Stimulated activated effector memory CD8-positive, alpha-beta T cell treated with anti-CD3 and anti-CD28 coated beads, Interleukin-12 subunit alpha, Interleukin-12 subunit beta, amount 100 ng/mL, for 72 hours (primary cell): ENCODE measurements at regions not wholly inside any gene's neighbourhood (a gene's known extent, or its start where the extent isn't known, plus 50 kb on each side); places are given as distances from the start of the nearest gene placed in this dataset.

Experiments used
- ATAC-seq: fragments of 150-1000 bp; cut with Tn5 transposase; 2 replicates; pipeline ENCODE4 v1.10.0; 2021
- DNase-seq, 2 donors: peaks; one replicate each; pipeline ENCODE4 v3.0.0; 2021 to 2022; ENCODE audit warnings: low spot score in 2 of 2
- H3K27ac Mint-ChIP-seq: one replicate; pipeline ENCODE4 v1.8.0; 2022; ENCODE audit warnings: mild to moderate bottlenecking, mixed read lengths
- H3K36me3 Mint-ChIP-seq: one replicate; pipeline ENCODE4 v1.8.0; 2022; ENCODE audit warnings: mild to moderate bottlenecking, mixed read lengths
- H3K4me1 Mint-ChIP-seq: one replicate; pipeline ENCODE4 v1.8.0; 2022; ENCODE audit warnings: mixed read lengths
- H3K4me3 Mint-ChIP-seq: one replicate; pipeline ENCODE4 v1.8.0; 2022; ENCODE audit warnings: mild to moderate bottlenecking, mixed read lengths
- H3K9me3 Mint-ChIP-seq: one replicate; pipeline ENCODE4 v1.8.0; 2022; ENCODE audit warnings: mixed read lengths

- DNase-seq (no peak), ATAC-seq (no peak)
- H3K4me1 Mint-ChIP-seq = no peaks in the 10 kb centered on the region
- H3K27ac Mint-ChIP-seq = no peak overlapping the region
- H3K4me3 Mint-ChIP-seq = no peak overlapping the region
- H3K9me3 Mint-ChIP-seq = no peaks in the 10 kb centered on the region
- no peaks in the 10 kb centered on the region for H3K36me3 Mint-ChIP-seq
Observed at GRCh38 chr3:109210501-109210900, 74.0 kb downstream of the C3orf85 start.

GRCh38 chr3:109211941-109212340, 75.4 kb downstream of the C3orf85 start:
- H3K4me3 Mint-ChIP-seq = no peak overlapping the region
- ATAC-seq = no peak
- peaks cover 4% of the 10 kb centered on the region for H3K9me3 Mint-ChIP-seq
- H3K27ac Mint-ChIP-seq = no peak overlapping the region
- no peaks in the 10 kb centered on the region for H3K4me1 Mint-ChIP-seq
- no peak for DNase-seq
- no peaks in the 10 kb centered on the region for H3K36me3 Mint-ChIP-seq

- DNase-seq (no peak), ATAC-seq (no peak)
- Mint-ChIP-seq H3K4me1 (no peaks in the 10 kb centered on the region), H3K36me3 (no peaks in the 10 kb centered on the region), H3K4me3 (no peak overlapping the region), H3K27ac (no peak overlapping the region), H3K9me3 (peaks cover 4% of the 10 kb centered on the region)
Observed at GRCh38 chr3:109213321-109213720, 76.8 kb downstream of the C3orf85 start.

- H3K4me1 Mint-ChIP-seq = no peaks in the 10 kb centered on the region
- peak; percentile 24 for ATAC-seq
- peaks cover under 1% of the 10 kb centered on the region for H3K9me3 Mint-ChIP-seq
- no peak overlapping the region for H3K27ac Mint-ChIP-seq
- no peaks in the 10 kb centered on the region for H3K36me3 Mint-ChIP-seq
- no peak overlapping the region for H3K4me3 Mint-ChIP-seq
- no peak for DNase-seq
Observed at GRCh38 chr3:109224333-109224732, 87.8 kb downstream of the C3orf85 start.

DNA sequence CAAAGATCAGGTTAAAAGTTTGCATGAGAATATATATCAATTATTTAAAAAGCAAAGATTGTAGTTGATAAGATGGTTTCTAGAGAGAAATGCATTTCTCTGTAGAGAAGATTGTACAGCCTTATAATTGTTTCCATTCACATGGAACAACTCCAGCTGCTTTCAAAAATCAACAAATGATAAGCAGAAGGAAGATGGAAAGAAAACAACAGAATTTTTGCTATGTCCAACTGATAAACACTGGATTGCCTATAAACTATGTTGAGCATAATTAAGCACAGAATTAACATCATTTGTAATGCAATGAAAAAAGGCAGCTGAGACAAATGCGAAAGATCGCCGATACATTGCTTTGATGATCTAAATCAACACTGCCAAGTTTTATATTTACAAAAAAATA, 89.0 kb downstream of the C3orf85 start:
- ATAC-seq = no peak
- no peak overlapping the region for H3K27ac Mint-ChIP-seq
- H3K36me3 Mint-ChIP-seq = no peaks in the 10 kb centered on the region
- DNase-seq = no peak
- H3K4me3 Mint-ChIP-seq = no peak overlapping the region
- no peaks in the 10 kb centered on the region for H3K9me3 Mint-ChIP-seq
- no peaks in the 10 kb centered on the region for H3K4me1 Mint-ChIP-seq

GRCh38 chr3:109228391-109229080, 87.8 kb downstream of the DPPA2 start:
- Mint-ChIP-seq H3K4me3 (no peak overlapping the region), H3K9me3 (no peaks in the 10 kb centered on the region), H3K36me3 (no peaks in the 10 kb centered on the region), H3K27ac (no peak overlapping the region), H3K4me1 (no peaks in the 10 kb centered on the region)
- ATAC-seq = no peak
- no peak for DNase-seq

- no peaks in the 10 kb centered on the region for H3K4me1 Mint-ChIP-seq
- H3K9me3 Mint-ChIP-seq = peaks cover 3% of the 10 kb centered on the region
- DNase-seq (no peak), ATAC-seq (no peak)
- no peaks in the 10 kb centered on the region for H3K36me3 Mint-ChIP-seq
- no peak overlapping the region for H3K4me3 Mint-ChIP-seq
- no peak overlapping the region for H3K27ac Mint-ChIP-seq
Observed at GRCh38 chr3:109229174-109229847, 87.0 kb downstream of the DPPA2 start.

- no peak for DNase-seq
- Mint-ChIP-seq H3K4me3 (no peak overlapping the region), H3K9me3 (peaks cover 14% of the 10 kb centered on the region), H3K36me3 (no peaks in the 10 kb centered on the region), H3K27ac (no peak overlapping the region), H3K4me1 (no peaks in the 10 kb centered on the region)
- ATAC-seq = no peak
Observed at GRCh38 chr3:109234300-109234699, 82.0 kb downstream of the DPPA2 start.

- H3K4me3 Mint-ChIP-seq = no peak overlapping the region
Observed at GRCh38 chr3:109241459-109242186, 74.7 kb downstream of the DPPA2 start.

DNA sequence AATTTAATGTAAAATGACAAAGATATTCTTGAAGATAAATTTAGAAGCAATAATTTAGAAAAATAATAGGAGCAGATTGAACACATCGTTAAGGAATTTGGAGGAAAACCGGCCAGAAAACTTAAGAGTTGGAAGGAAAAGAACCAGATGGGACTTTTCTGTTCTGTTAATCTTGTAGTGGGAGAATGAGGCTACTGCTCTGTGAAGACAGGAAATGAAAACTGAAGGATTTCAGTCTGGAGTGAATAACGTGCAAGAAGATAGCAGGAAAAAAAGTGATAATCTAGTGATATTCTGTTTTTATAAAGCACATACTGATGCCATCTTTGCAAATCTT, 74.2 kb downstream of the DPPA2 start:
- Mint-ChIP-seq H3K36me3 (no peaks in the 10 kb centered on the region), H3K4me1 (no peaks in the 10 kb centered on the region), H3K4me3 (no peak overlapping the region), H3K27ac (no peak overlapping the region), H3K9me3 (peaks cover 3% of the 10 kb centered on the region)
- no peak for ATAC-seq
- no peak for DNase-seq

More at GRCh38 chr3:109241459-109242186, 74.7 kb downstream of the DPPA2 start:
- Mint-ChIP-seq H3K9me3 (peaks cover 7% of the 10 kb centered on the region), H3K4me1 (no peaks in the 10 kb centered on the region), H3K27ac (no peak overlapping the region), H3K36me3 (no peaks in the 10 kb centered on the region)
- DNase-seq = no peak
- ATAC-seq = no peak
